ENCODE measurements at regions not wholly inside any gene's neighbourhood (a gene's known extent, or its start where the extent isn't known, plus 50 kb on each side); places are given as distances from the start of the nearest gene placed in this dataset.

- H4K20me1 ChIP-seq (ENCODE audit: insufficient read depth, low read length) = no peaks in the 10 kb centered on the region
- no peaks in the 10 kb centered on the region for H3K9me3 ChIP-seq (ENCODE audit: insufficient read depth, low read length)
- no peak overlapping the region for H3K4me3 ChIP-seq (ENCODE audit: low read length)
- no peaks in the 10 kb centered on the region for H3K36me3 ChIP-seq (replicated peaks; ENCODE audit: low read depth, low read length)
- H3K4me1 ChIP-seq (ENCODE audit: low read length) = no peaks in the 10 kb centered on the region
- no peaks in the 10 kb centered on the region for H3K27me3 ChIP-seq (ENCODE audit: low read depth, low read length)
- no peak for TF ChIP-seq CTCF (IDR thresholded peaks at IDR 0.05; ENCODE audit: low read depth, low read length)
- H3K79me2 ChIP-seq (ENCODE audit: low read length) = no peaks in the 10 kb centered on the region
- no peak overlapping the region for H3K4me2 ChIP-seq (ENCODE audit: low read length)
- H2AFZ ChIP-seq (ENCODE audit: low read depth, low read length) = no peak overlapping the region
- H3K27ac ChIP-seq (ENCODE audit: low read length) = no peak overlapping the region
- H3K9ac ChIP-seq (ENCODE audit: low read length) = no peak overlapping the region
These were observed 167.1 kb upstream of the KIF2B start for GRCh38 chr17:53655591-53655990.

- no peak for TF ChIP-seq CTCF (IDR thresholded peaks at IDR 0.05; ENCODE audit: low read depth, low read length)
- TF ChIP-seq EZH2phosphoT487 (IDR thresholded peaks at IDR 0.05; ENCODE audit: low read depth) = no peak
- H3K27me3 ChIP-seq (ENCODE audit: low read depth, low read length) = no peaks in the 10 kb centered on the region
- H3K27ac ChIP-seq (ENCODE audit: low read length) = no peak overlapping the region
These were observed 173.5 kb upstream of the KIF2B start for GRCh38 chr17:53649201-53649600.

DNA sequence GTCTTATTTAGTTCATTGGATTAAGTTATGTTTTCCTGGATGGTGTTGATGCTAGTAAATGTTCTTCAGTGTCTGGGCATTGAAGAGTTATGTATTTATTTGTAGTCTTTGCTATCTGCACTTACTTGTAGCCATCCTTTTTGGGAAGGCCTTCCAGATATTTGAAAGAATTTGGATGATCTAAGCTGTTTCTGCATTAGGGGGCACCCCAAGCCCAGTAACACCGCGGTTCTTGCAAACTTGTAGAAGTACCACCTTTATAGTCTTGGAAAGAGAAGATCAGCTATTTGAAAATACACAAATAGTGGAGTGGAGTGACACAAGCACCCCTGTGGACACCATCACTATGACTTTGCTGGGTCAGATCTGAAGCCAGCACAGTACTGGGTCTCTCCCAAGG lies 175.9 kb upstream of the KIF2B start:
- H3K9ac ChIP-seq (ENCODE audit: low read length) = no peak overlapping the region
- no peaks in the 10 kb centered on the region for H3K4me1 ChIP-seq (ENCODE audit: low read length)
- no peak overlapping the region for H3K4me3 ChIP-seq (ENCODE audit: low read length)
- H3K27me3 ChIP-seq (ENCODE audit: low read depth, low read length) = no peaks in the 10 kb centered on the region
- H3K9me3 ChIP-seq (ENCODE audit: insufficient read depth, low read length) = no peaks in the 10 kb centered on the region
- no peaks in the 10 kb centered on the region for H4K20me1 ChIP-seq (ENCODE audit: insufficient read depth, low read length)
- TF ChIP-seq EZH2phosphoT487 (IDR thresholded peaks at IDR 0.05; ENCODE audit: low read depth) = no peak
- no peak for TF ChIP-seq CTCF (IDR thresholded peaks at IDR 0.05; ENCODE audit: low read depth, low read length)
- no peaks in the 10 kb centered on the region for H3K36me3 ChIP-seq (replicated peaks; ENCODE audit: low read depth, low read length)
- no peak overlapping the region for H2AFZ ChIP-seq (ENCODE audit: low read depth, low read length)
- no peak overlapping the region for H3K27ac ChIP-seq (ENCODE audit: low read length)
- H3K4me2 ChIP-seq (ENCODE audit: low read length) = no peak overlapping the region
- H3K79me2 ChIP-seq (ENCODE audit: low read length) = no peaks in the 10 kb centered on the region

More at GRCh38 chr17:53649201-53649600, 173.5 kb upstream of the KIF2B start:
- H2AFZ ChIP-seq (ENCODE audit: low read depth, low read length) = no peak overlapping the region
- H3K4me2 ChIP-seq (ENCODE audit: low read length) = no peak overlapping the region
- H3K79me2 ChIP-seq (ENCODE audit: low read length) = no peaks in the 10 kb centered on the region
- no peaks in the 10 kb centered on the region for H3K36me3 ChIP-seq (replicated peaks; ENCODE audit: low read depth, low read length)
- H3K4me3 ChIP-seq (ENCODE audit: low read length) = no peak overlapping the region
- H3K4me1 ChIP-seq (ENCODE audit: low read length) = no peaks in the 10 kb centered on the region
- no peaks in the 10 kb centered on the region for H4K20me1 ChIP-seq (ENCODE audit: insufficient read depth, low read length)
- H3K9me3 ChIP-seq (ENCODE audit: insufficient read depth, low read length) = no peaks in the 10 kb centered on the region
- H3K9ac ChIP-seq (ENCODE audit: low read length) = no peak overlapping the region

DNA sequence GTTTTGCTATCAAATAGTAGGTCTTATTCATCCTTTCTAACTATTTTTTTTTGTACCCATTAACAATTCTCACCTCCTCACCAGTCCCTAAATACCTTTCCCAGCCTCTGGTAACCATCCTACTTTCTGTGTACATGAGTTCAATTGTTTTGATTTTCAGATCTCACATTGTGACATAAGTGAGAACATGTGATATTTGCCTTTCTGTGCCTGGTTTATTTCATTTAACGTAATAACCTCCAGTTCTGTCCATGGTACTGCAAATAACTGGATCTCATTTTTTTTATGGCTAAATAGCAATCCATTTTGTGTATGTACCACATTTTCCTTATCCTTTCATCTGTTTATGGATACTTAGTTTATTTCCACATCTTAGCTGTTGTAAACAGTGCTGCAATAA lies 181.9 kb upstream of the KIF2B start:
- no peak for TF ChIP-seq CTCF (IDR thresholded peaks at IDR 0.05; ENCODE audit: low read depth, low read length)
- no peak for TF ChIP-seq EZH2phosphoT487 (IDR thresholded peaks at IDR 0.05; ENCODE audit: low read depth)
- Histone ChIP-seq H3K27ac (ENCODE audit: low read length) (no peak overlapping the region), H3K9ac (ENCODE audit: low read length) (no peak overlapping the region), H3K4me1 (ENCODE audit: low read length) (no peaks in the 10 kb centered on the region), H3K27me3 (ENCODE audit: low read depth, low read length) (no peaks in the 10 kb centered on the region), H3K4me2 (ENCODE audit: low read length) (no peak overlapping the region), H3K4me3 (ENCODE audit: low read length) (no peak overlapping the region), H3K36me3 (replicated peaks; ENCODE audit: low read depth, low read length) (no peaks in the 10 kb centered on the region), H4K20me1 (ENCODE audit: insufficient read depth, low read length) (no peaks in the 10 kb centered on the region), H3K79me2 (ENCODE audit: low read length) (no peaks in the 10 kb centered on the region), H3K9me3 (ENCODE audit: insufficient read depth, low read length) (no peaks in the 10 kb centered on the region), H2AFZ (ENCODE audit: low read depth, low read length) (no peak overlapping the region)
